HFFc6 (cell line): ENCODE measurements at regions not wholly inside any gene's neighbourhood (a gene's known extent, or its start where the extent isn't known, plus 50 kb on each side); places are given as distances from the start of the nearest gene placed in this dataset.
"Not testable (repeated sequence)": the region's sequence is repeated elsewhere in the genome, so short reads cannot be mapped to it uniquely, and the experiment has no call there.

Experiments
- DNase-seq: peaks from one replicate; pipeline ENCODE4 v3.0.0-alpha.2; 2018
- H3K27ac Mint-ChIP-seq: 2 replicates; pipeline ENCODE4 v1.8.0; 2020; ENCODE audit warnings: mild to moderate bottlenecking, mixed read lengths
- H3K27me3 Mint-ChIP-seq: 2 replicates; pipeline ENCODE4 v1.8.0; 2021; ENCODE audit warnings: mild to moderate bottlenecking, moderate library complexity, mixed read lengths; ENCODE audit not compliant: insufficient read depth
- H3K36me3 Mint-ChIP-seq: 2 replicates; pipeline ENCODE4 v1.8.0; 2021; ENCODE audit warnings: low read depth, mixed read lengths
- H3K4me1 Mint-ChIP-seq: 2 replicates; pipeline ENCODE4 v1.8.0; 2020; ENCODE audit warnings: low read depth, mixed read lengths
- H3K4me3 Mint-ChIP-seq: 2 replicates; pipeline ENCODE4 v1.8.0; 2020; ENCODE audit warnings: mild to moderate bottlenecking, moderate library complexity, mixed read lengths
- H3K9me3 Mint-ChIP-seq: 2 replicates; pipeline ENCODE4 v1.8.0; 2020; ENCODE audit warnings: mild to moderate bottlenecking, mixed read lengths
- CTCF ChIP-seq: fragments of 200-600 bp; sonication (generic); IDR thresholded peaks from 2 replicates; pipeline ENCODE4 v1.5.0; 2021; ENCODE audit warnings: antibody characterized with exemption, mild to moderate bottlenecking

GRCh38 chr22:10771744-10772143, 4756.2 kb upstream of the OR11H1 start:
- not testable (repeated sequence) for H3K4me1 Mint-ChIP-seq, H3K27me3 Mint-ChIP-seq, H3K4me3 Mint-ChIP-seq, DNase-seq, H3K27ac Mint-ChIP-seq
- H3K9me3 Mint-ChIP-seq = peaks cover 74% of the 10 kb centered on the region
- peaks cover 14% of the 10 kb centered on the region; the same call in 1 of the 2 replicates for H3K36me3 Mint-ChIP-seq

DNA sequence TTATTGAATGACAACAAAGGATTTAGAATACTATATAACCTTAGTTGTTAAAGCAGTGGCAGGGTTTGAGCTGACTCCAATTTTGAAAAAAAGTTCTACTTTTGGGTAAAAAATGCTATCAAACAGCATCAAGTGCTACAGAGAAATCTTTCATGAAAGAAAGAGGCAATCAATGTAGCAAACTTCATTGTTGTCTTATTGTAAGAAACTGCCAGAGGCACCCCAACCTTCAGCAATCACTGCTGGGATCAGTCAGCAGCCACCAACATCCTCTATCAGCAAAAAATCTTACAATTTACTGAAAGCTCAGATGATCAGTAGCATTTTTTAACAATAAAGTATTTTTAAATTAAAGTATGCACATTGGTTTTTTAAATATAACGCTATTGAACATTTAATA, 4754.7 kb upstream of the OR11H1 start:
- H3K9me3 Mint-ChIP-seq = peaks cover 70% of the 10 kb centered on the region
- not testable (repeated sequence) for H3K4me3 Mint-ChIP-seq, H3K27me3 Mint-ChIP-seq, H3K27ac Mint-ChIP-seq, H3K4me1 Mint-ChIP-seq, DNase-seq
- peaks cover 10% of the 10 kb centered on the region; the same call in 1 of the 2 replicates for H3K36me3 Mint-ChIP-seq

DNA sequence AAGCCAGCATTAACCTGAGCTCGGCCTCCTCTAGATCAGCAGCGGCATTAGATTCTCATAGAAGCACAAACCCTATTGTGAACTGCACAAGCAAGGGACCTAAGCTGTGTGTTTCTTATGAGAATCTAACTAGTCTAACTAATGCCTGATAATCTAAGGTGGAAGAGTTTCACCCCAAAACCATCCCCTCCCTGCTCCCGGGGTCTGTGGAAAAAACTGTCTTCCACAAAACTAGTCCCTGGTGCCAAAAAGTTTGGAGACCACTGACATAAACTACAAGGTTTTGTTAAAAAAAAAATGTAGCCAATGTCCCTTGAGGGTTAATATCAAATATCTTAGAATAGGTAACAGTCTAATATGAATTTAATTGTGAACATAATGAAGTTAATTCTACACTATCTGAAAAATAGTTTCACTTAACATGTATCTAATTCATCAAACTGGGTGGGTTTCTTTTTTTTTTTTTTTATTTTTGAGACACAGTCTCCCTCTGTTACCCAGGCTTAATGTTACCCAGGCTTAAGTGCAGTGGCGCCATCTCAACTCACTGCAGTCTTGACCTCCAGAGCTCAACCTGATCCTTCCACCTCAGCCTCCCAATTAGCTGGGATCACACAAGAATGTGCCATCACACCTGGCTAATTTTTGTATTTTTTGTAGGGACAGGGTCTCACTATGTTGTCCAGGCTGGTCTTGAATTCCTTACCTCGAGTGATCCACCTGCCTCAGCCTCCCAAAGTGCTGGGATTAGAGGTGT, 4752.2 kb upstream of the OR11H1 start:
- not testable (repeated sequence) for H3K27me3 Mint-ChIP-seq

GRCh38 chr22:10776358-10776729, 4751.6 kb upstream of the OR11H1 start:
- not testable (repeated sequence) for H3K27me3 Mint-ChIP-seq, H3K27ac Mint-ChIP-seq, H3K4me3 Mint-ChIP-seq, H3K4me1 Mint-ChIP-seq, DNase-seq
- H3K36me3 Mint-ChIP-seq = peaks cover 13% of the 10 kb centered on the region; the same call in 1 of the 2 replicates
- peaks cover 82% of the 10 kb centered on the region for H3K9me3 Mint-ChIP-seq

More for the DNA sequence above, 4752.2 kb upstream of the OR11H1 start:
- H3K9me3 Mint-ChIP-seq = peaks cover 78% of the 10 kb centered on the region
- H3K4me3 Mint-ChIP-seq, H3K27ac Mint-ChIP-seq, H3K4me1 Mint-ChIP-seq, DNase-seq: not testable (repeated sequence)
- peaks cover 15% of the 10 kb centered on the region; the same call in 1 of the 2 replicates for H3K36me3 Mint-ChIP-seq

- not testable (repeated sequence) for H3K4me1 Mint-ChIP-seq, H3K27me3 Mint-ChIP-seq, H3K27ac Mint-ChIP-seq, H3K36me3 Mint-ChIP-seq, DNase-seq, H3K4me3 Mint-ChIP-seq
- H3K9me3 Mint-ChIP-seq = peaks cover 86% of the 10 kb centered on the region
These were observed 4750.3 kb upstream of the OR11H1 start for GRCh38 chr22:10777733-10778132.

- no peaks in the 10 kb centered on the region for H3K4me1 Mint-ChIP-seq
- DNase-seq = no peak
- H3K27ac Mint-ChIP-seq = no peak overlapping the region
- peaks cover 14% of the 10 kb centered on the region for H3K36me3 Mint-ChIP-seq
- no peak for TF ChIP-seq CTCF
- H3K4me3 Mint-ChIP-seq = no peak overlapping the region
- no peaks in the 10 kb centered on the region; the same call in 1 of the 2 replicates for H3K27me3 Mint-ChIP-seq
- H3K9me3 Mint-ChIP-seq = peaks cover 86% of the 10 kb centered on the region
These were observed 4749.6 kb upstream of the OR11H1 start for GRCh38 chr22:10778296-10778814.

- Mint-ChIP-seq H3K36me3 (peaks cover 14% of the 10 kb centered on the region), H3K9me3 (peaks cover 89% of the 10 kb centered on the region)
- not testable (repeated sequence) for H3K4me1 Mint-ChIP-seq, DNase-seq, H3K27me3 Mint-ChIP-seq, H3K27ac Mint-ChIP-seq, H3K4me3 Mint-ChIP-seq
These were observed 4748.8 kb upstream of the OR11H1 start for GRCh38 chr22:10779200-10779599.

- H3K36me3 Mint-ChIP-seq = peaks cover 14% of the 10 kb centered on the region
- no peak overlapping the region for H3K4me3 Mint-ChIP-seq
- no peaks in the 10 kb centered on the region for H3K4me1 Mint-ChIP-seq
- no peaks in the 10 kb centered on the region; the same call in 1 of the 2 replicates for H3K27me3 Mint-ChIP-seq
- H3K27ac Mint-ChIP-seq = no peak overlapping the region
- TF ChIP-seq CTCF = no peak
- no peak for DNase-seq
- H3K9me3 Mint-ChIP-seq = peaks cover 83% of the 10 kb centered on the region
These were observed 4747.7 kb upstream of the OR11H1 start for GRCh38 chr22:10780281-10780680.
